HG03469 (cell line): ENCODE measurements at regions not wholly inside any gene's neighbourhood (a gene's known extent, or its start where the extent isn't known, plus 50 kb on each side); places are given as distances from the start of the nearest gene placed in this dataset.
"Not testable (repeated sequence)": the region's sequence is repeated elsewhere in the genome, so short reads cannot be mapped to it uniquely, and the experiment has no call there.

Experiments
- ATAC-seq: cut with Tn5 transposase; IDR thresholded peaks from one replicate; pipeline ENCODE4 v1.9.1; 2021; ENCODE audit warnings: mild to moderate bottlenecking, moderate library complexity, moderate number of reproducible peaks; ENCODE audit not compliant: unreplicated experiment

GRCh38 chr9:38944881-38945449 lies 225.0 kb upstream of the FAM240B start:
- ATAC-seq, result not testable (repeated sequence)

GRCh38 chr9:38940501-38940900 lies 220.6 kb upstream of the FAM240B start:
- not testable (repeated sequence) for ATAC-seq

DNA sequence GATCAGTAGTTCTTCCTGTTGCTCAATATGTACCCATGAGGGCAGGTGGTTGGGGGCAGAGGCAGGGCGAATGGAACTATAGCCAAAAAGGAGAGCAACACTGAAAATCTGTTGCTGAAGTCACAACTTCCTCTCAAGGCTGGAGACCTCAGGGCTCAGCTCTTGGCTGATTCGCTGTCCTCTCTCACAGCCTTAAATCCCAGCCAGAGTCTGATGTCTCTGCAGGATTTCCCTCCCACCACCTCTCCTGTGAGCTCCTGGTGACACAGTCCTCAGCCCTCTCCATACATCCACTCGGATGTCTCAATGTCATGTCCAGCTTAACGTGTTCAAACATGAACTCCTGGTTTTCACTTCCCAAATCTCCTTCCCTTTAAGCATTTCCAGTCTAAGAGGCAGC lies 218.7 kb upstream of the FAM240B start:
- ATAC-seq, result not testable (repeated sequence)

- ATAC-seq, result not testable (repeated sequence)
These were observed 208.0 kb upstream of the FAM240B start for GRCh38 chr9:38927970-38928369.

DNA sequence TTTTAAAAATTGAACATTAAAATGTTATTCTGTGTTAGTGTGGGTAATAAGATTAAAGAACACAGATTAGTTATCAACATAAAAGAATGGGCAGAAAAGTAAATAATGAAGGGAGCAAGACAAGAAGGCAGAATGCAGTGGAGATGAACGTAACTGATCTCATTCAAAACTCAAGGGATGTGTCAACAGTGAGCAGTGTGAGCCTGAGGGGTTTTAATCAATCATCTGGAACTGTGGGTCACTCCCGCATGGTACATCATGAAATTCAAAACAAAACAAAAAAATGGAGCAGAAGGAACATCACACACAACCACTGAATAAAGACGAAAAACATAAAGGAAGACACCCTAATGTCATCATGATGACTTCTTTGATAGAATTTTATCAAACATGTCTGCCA lies 206.6 kb upstream of the FAM240B start:
- not testable (repeated sequence) for ATAC-seq

DNA sequence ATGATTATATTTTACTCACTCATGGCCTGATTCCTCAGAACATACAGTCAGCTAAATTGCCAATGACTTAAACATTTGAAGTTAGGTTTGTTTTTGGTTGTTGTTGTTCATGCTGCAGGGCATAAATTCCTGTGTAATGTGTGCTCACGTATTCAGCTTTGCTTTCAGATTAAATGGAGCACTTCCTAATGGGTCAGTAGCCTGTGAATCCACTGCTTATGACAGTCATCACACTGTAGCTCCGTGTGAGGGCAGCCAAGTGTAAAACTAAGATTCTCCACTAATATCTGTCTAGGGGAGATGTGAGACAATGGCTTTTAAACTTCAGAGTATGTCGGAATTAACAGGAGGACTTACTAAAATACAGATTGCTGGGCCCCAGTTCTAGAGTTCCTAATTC lies 201.3 kb upstream of the FAM240B start:
- ATAC-seq, result not testable (repeated sequence)

GRCh38 chr9:38910629-38911028 lies 190.7 kb upstream of the FAM240B start:
- not testable (repeated sequence) for ATAC-seq

GRCh38 chr9:38904719-38905118 lies 184.8 kb upstream of the FAM240B start:
- not testable (repeated sequence) for ATAC-seq

GRCh38 chr9:38901534-38902177 lies 181.7 kb upstream of the FAM240B start:
- ATAC-seq, result not testable (repeated sequence)

DNA sequence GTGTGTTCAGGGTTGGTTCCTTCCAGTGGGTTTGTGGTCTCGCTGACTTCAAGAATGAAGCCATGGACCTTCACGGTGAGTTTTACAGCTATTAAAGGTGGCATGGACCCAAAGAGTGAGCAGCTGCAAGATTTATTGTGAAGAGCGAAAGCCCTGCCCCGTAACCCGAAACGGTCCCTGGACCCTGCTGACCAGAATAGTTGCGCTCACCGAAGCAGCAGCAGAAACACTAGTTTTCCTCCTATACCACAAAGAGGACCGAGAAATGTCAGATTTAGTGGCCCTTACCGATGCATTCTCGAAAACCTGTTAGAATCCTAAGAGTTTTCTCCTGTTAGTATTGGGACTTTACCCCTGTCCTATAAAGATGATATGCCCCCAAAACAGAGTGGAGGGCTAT lies 176.5 kb upstream of the FAM240B start:
- ATAC-seq, result not testable (repeated sequence)

DNA sequence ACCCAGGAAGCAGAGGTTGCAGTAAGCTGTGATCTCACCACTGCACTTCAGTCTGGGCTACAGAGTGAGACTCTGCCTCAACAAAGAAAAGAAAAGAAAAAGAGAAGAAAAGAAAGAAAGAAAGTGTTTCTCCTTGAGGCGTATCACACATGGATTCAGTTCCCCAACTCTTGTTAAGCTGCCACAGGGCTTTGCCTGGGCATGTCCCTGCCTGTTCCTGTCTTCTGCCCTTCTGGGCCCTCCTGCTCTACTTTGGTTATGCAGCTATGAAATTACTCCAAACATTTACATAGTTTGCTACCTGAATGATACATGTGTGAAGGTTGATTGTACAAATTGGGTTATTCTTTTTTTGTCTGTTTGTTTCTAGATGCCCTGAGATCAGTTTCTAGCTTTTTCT lies 175.3 kb upstream of the FAM240B start:
- not testable (repeated sequence) for ATAC-seq

GRCh38 chr9:38892539-38893232 lies 172.8 kb upstream of the FAM240B start:
- ATAC-seq, result not testable (repeated sequence)

- peak; percentile 67 for ATAC-seq
These were observed 166.1 kb upstream of the FAM240B start for GRCh38 chr9:38886076-38886475.

GRCh38 chr9:38875616-38876015 lies 155.7 kb upstream of the FAM240B start:
- ATAC-seq, result not testable (repeated sequence)

- ATAC-seq, result not testable (repeated sequence)
These were observed 151.5 kb upstream of the FAM240B start for GRCh38 chr9:38871282-38871940.

- not testable (repeated sequence) for ATAC-seq
These were observed 139.9 kb upstream of the FAM240B start for GRCh38 chr9:38859827-38860226.

DNA sequence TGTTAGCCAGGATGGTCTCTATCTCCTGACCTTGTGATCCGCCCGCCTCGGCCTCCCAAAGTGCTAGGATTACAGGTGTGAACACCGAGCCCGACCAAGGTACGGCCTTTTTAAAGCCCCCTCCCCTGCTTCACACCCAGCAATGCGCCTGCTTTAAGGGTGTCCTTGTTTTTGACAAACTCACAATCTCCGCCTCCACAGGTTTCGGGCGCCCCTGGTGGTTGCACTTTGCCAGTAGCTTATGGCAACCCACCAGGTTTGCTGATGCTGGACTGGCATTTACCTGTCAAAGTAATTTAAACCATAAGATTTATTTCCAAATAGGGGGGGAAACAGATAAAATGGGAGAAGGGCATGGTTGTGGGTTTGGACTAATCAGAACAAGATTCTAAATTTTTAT lies 129.0 kb upstream of the FAM240B start:
- not testable (repeated sequence) for ATAC-seq

- ATAC-seq, result not testable (repeated sequence)
These were observed 120.3 kb upstream of the FAM240B start for GRCh38 chr9:38840213-38840612.

DNA sequence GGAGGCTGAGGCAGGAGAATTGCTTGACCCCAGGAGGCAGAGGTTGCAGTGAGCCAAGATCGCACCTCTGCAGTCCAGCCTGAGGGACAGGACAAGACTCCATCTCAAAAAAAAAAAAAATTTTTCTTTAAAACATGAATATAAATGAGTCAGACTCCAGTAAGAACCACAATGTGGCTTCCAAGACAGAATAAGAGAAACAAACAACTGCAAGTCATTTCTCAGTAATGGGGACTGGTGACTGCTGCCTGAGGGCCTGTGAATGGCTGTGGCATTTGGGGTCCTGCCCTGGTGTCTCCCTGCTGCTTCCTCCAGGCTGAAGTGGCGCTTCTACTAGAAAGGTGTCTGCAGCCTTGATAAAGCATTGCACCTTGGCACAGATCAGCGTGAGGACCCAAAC lies 113.8 kb upstream of the FAM240B start:
- ATAC-seq, result not testable (repeated sequence)

DNA sequence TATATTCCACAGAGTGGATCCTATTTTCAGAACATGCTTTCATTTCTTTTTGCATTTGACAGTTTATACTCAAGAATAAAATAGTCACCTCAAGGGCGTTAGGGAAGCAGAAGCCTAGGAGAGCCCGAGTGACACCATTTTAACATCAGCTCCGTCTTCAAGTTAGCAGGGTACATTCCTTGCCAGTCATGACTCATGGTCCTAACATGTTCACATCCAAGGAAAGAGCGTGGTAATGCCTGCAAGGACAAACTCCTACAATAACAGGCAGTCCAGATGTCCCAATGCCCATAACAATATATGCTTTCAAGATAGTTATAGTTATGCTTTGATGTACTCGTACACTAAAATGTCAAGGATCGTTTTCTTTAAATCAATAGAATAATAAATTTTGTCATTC lies 93.9 kb upstream of the FAM240B start:
- ATAC-seq, result not testable (repeated sequence)

DNA sequence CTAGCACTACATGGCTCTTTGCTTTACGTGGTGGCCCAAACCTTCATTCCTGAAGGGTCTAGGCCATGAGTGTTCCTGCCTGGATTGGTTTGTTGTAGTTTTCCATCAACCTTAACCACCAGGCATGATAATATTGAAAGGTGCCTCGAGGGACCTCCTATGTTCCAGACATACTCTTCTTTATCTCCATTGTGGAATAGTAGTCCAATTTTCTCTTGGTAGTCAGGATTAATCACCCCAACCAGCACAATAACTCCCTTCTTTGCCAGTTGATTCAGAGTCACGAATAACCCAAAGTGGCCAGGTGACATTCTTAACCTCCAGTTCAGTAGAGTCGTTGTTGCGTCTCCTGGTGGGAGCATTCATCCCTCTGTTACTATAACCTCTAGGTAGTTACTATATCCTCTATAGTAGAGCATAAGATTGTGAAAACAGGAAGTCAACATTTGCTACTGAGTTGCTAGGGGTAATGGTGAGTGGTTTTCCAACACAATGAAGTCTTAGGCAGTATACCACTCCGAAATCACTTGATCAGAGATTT lies 88.1 kb upstream of the FAM240B start:
- not testable (repeated sequence) for ATAC-seq
